DOHH2 (cell line): ENCODE measurements at regions not wholly inside any gene's neighbourhood (a gene's known extent, or its start where the extent isn't known, plus 50 kb on each side); places are given as distances from the start of the nearest gene placed in this dataset.

ENCODE experiments used
- H3F3A ChIP-seq: fragments of 200-600 bp; sonication (generic), shearing (Covaris generic); 2 replicates; pipeline ENCODE4 v1.6.0; 2016; ENCODE audit warnings: antibody characterized with exemption, mild to moderate bottlenecking; ENCODE audit not compliant: control insufficient read depth, insufficient read depth
- H3K27ac ChIP-seq: fragments of 200-600 bp; sonication (generic); 2 replicates; pipeline ENCODE4 v1.5.1; 2014; ENCODE audit warnings: low read depth, mild to moderate bottlenecking, low read length, moderate library complexity
- H3K27me3 ChIP-seq: fragments of 200-600 bp; sonication (generic); 2 replicates; pipeline ENCODE4 v1.6.1; 2014; ENCODE audit warnings: mild to moderate bottlenecking, low read length, mixed read lengths; ENCODE audit not compliant: control insufficient read depth
- H3K36me3 ChIP-seq: fragments of 200-600 bp; sonication (generic); 2 replicates; pipeline ENCODE4 v1.6.1; 2014; ENCODE audit warnings: mild to moderate bottlenecking, low read length, moderate library complexity, mixed read lengths; ENCODE audit not compliant: control insufficient read depth
- H3K4me1 ChIP-seq: fragments of 200-600 bp; sonication (generic); 2 replicates; pipeline ENCODE4 v1.6.1; 2014; ENCODE audit warnings: mild to moderate bottlenecking, low read length, mixed read lengths; ENCODE audit not compliant: control insufficient read depth
- H3K4me2 ChIP-seq: fragments of 200-600 bp; sonication (generic); 2 replicates; pipeline ENCODE4 v1.6.0; 2014; ENCODE audit warnings: mild to moderate bottlenecking, low read length, moderate library complexity
- H3K4me3 ChIP-seq: fragments of 200-600 bp; sonication (generic); 2 replicates; pipeline ENCODE4 v1.5.1; 2014; ENCODE audit warnings: mild to moderate bottlenecking, low read length, mixed read lengths
- H3K79me2 ChIP-seq: fragments of 200-600 bp; sonication (generic); 2 replicates; pipeline ENCODE4 v1.6.1; 2014; ENCODE audit warnings: mild to moderate bottlenecking, low read length, mixed read lengths; ENCODE audit not compliant: control insufficient read depth
- H3K9me2 ChIP-seq: fragments of 200-600 bp; sonication (generic); replicated peaks from 2 replicates; pipeline ENCODE4 v1.6.1; 2014; ENCODE audit warnings: mild to moderate bottlenecking, low read length, mixed read lengths; ENCODE audit not compliant: control insufficient read depth
- H3K9me3 ChIP-seq: fragments of 200-600 bp; sonication (generic); 2 replicates; pipeline ENCODE4 v1.6.1; 2014; ENCODE audit warnings: antibody characterized with exemption, low read length, mixed read lengths; ENCODE audit not compliant: control insufficient read depth, insufficient read depth
- H4K20me1 ChIP-seq: fragments of 200-600 bp; sonication (generic); 2 replicates; pipeline ENCODE4 v1.6.0; 2014; ENCODE audit warnings: low read depth, mild to moderate bottlenecking, antibody characterized with exemption, low read length, moderate library complexity; ENCODE audit not compliant: control insufficient read depth, insufficient read depth
- EZH2phosphoT487 ChIP-seq: fragments of 200-600 bp; sonication (generic); IDR thresholded peaks from 2 replicates; pipeline ENCODE4 v1.6.1; 2017; ENCODE audit warnings: borderline replicate concordance, mild to moderate bottlenecking, antibody characterized with exemption, low read length, moderate library complexity, mixed read lengths
- TF ChIP-seq, protein P1 (sequence below): fragments of 200-600 bp; sonication (generic); IDR thresholded peaks from one replicate; pipeline ENCODE4 v1.5.1; 2014; ENCODE audit warnings: antibody characterized with exemption, mild to moderate bottlenecking, low read depth, low read length; ENCODE audit not compliant: poor library complexity, severe bottlenecking

DNA sequence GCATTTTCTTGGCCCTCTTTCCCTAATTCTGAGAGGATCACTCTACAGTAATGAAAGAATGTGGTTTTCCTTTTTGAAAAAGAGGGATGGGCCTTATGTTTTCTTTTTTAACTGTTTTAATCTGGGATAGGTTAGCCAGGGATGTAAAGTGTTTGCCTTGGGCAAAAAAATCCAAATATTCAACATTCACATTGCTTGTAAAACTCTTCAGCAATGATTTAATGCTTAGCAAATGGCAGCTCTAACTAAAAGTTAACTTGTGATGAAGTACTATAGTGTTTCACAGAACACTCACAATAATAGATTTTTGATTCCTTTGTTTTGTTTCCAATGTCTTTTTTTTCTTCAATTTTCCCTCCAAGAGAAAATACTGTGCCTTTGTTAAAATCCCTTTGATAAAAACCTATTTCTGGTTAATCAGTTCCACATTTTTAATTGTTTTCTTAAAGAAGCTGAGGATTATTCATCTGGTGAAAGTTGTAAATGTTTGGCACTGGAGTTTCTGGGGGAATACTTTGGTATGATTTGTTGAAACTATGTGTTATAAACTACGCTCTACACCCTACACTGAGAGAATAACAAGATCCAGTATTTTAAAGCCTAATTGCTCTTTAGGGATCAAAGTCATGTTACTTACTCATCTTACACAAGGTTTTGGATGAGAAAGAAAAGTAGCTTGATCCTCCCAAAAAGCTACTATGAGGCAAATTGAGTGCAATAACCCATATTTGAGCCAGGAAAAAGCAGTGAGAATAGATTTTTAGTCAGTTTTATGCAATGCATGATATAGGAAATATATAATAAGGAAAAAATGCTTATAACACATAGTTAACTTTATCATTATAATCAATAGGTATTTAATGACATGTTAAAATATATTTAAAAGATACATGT, 335.8 kb downstream of the EPHA7 start:
- Histone ChIP-seq H3K9me2 (no peaks in the 10 kb centered on the region), H3F3A (no peaks in the 10 kb centered on the region), H3K27me3 (no peaks in the 10 kb centered on the region), H3K4me1 (no peaks in the 10 kb centered on the region), H3K9me3 (no peaks in the 10 kb centered on the region; the same call in 1 of the 2 replicates), H4K20me1 (no peaks in the 10 kb centered on the region), H3K27ac (no peak overlapping the region), H3K4me3 (no peak overlapping the region), H3K79me2 (no peaks in the 10 kb centered on the region), H3K4me2 (no peak overlapping the region), H3K36me3 (no peaks in the 10 kb centered on the region)
- no peak for TF ChIP-seq EZH2phosphoT487
- TF ChIP-seq, protein P1, sequence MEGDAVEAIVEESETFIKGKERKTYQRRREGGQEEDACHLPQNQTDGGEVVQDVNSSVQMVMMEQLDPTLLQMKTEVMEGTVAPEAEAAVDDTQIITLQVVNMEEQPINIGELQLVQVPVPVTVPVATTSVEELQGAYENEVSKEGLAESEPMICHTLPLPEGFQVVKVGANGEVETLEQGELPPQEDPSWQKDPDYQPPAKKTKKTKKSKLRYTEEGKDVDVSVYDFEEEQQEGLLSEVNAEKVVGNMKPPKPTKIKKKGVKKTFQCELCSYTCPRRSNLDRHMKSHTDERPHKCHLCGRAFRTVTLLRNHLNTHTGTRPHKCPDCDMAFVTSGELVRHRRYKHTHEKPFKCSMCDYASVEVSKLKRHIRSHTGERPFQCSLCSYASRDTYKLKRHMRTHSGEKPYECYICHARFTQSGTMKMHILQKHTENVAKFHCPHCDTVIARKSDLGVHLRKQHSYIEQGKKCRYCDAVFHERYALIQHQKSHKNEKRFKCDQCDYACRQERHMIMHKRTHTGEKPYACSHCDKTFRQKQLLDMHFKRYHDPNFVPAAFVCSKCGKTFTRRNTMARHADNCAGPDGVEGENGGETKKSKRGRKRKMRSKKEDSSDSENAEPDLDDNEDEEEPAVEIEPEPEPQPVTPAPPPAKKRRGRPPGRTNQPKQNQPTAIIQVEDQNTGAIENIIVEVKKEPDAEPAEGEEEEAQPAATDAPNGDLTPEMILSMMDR, result no peak

DNA sequence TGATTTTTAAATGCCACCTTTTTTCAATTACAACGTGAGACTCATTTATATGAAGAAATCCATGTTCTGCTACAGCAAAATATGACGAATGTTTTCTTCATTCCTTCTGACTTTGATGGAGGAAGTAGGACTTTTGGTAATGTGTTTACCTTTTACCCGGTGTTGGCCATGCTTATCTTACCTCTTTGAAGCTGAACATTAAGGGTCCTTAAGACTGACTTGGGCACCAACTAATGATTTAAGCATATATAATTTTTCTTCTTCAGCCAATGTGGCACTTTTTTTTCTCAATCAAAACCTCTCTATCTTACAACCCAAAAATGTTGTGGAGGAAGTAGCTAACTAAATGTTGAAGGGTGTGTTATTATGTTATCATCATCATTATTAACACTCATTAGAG, 337.5 kb downstream of the EPHA7 start:
- Histone ChIP-seq H3K9me3 (no peaks in the 10 kb centered on the region; the same call in 1 of the 2 replicates), H3K79me2 (no peaks in the 10 kb centered on the region), H3K4me1 (no peaks in the 10 kb centered on the region), H3K27me3 (no peaks in the 10 kb centered on the region), H4K20me1 (no peaks in the 10 kb centered on the region), H3K9me2 (no peaks in the 10 kb centered on the region), H3F3A (no peaks in the 10 kb centered on the region), H3K27ac (no peak overlapping the region), H3K4me3 (no peak overlapping the region), H3K36me3 (no peaks in the 10 kb centered on the region), H3K4me2 (no peak overlapping the region)
- no peak for TF ChIP-seq EZH2phosphoT487
- TF ChIP-seq, protein P1, result no peak

- Histone ChIP-seq H3K36me3 (no peaks in the 10 kb centered on the region), H3F3A (no peaks in the 10 kb centered on the region), H3K9me2 (no peaks in the 10 kb centered on the region), H3K9me3 (no peaks in the 10 kb centered on the region; the same call in 1 of the 2 replicates), H3K4me2 (no peak overlapping the region), H3K27me3 (no peaks in the 10 kb centered on the region), H3K4me3 (no peak overlapping the region), H4K20me1 (no peaks in the 10 kb centered on the region), H3K27ac (no peak overlapping the region), H3K79me2 (no peaks in the 10 kb centered on the region), H3K4me1 (no peaks in the 10 kb centered on the region)
- TF ChIP-seq, protein P1, result no peak
- TF ChIP-seq EZH2phosphoT487, result no peak
Measured at GRCh38 chr6:93079061-93079460, 340.3 kb downstream of the EPHA7 start.
